ENCODE measurements at regions not wholly inside any gene's neighbourhood (a gene's known extent, or its start where the extent isn't known, plus 50 kb on each side); places are given as distances from the start of the nearest gene placed in this dataset.

DNA sequence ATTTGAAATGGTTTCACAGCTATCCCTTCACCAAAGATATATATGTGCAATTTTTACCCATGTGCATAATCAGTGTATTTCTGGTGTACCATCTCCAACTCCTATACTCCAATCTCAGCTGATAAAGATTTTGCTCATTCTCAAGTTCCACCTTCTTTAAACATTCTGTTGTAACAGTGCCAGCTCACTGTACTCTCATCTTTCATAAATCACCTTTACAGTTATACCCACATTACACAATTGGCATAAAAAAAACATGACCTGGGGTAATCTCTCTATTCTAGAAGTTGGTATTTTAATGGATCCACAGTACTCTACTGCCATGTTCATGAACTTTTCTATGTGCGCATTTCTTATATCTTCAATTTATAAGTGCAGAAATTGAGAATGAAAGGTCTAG lies 339.9 kb upstream of the DPH6 start:
- TF ChIP-seq, protein P1, sequence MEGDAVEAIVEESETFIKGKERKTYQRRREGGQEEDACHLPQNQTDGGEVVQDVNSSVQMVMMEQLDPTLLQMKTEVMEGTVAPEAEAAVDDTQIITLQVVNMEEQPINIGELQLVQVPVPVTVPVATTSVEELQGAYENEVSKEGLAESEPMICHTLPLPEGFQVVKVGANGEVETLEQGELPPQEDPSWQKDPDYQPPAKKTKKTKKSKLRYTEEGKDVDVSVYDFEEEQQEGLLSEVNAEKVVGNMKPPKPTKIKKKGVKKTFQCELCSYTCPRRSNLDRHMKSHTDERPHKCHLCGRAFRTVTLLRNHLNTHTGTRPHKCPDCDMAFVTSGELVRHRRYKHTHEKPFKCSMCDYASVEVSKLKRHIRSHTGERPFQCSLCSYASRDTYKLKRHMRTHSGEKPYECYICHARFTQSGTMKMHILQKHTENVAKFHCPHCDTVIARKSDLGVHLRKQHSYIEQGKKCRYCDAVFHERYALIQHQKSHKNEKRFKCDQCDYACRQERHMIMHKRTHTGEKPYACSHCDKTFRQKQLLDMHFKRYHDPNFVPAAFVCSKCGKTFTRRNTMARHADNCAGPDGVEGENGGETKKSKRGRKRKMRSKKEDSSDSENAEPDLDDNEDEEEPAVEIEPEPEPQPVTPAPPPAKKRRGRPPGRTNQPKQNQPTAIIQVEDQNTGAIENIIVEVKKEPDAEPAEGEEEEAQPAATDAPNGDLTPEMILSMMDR (IDR thresholded peaks at IDR 0.05), result no peak
- TF ChIP-seq POLR2A (IDR thresholded peaks at IDR 0.05), result no peak
